ENCODE measurements at regions not wholly inside any gene's neighbourhood (a gene's known extent, or its start where the extent isn't known, plus 50 kb on each side); places are given as distances from the start of the nearest gene placed in this dataset.

- Histone ChIP-seq H3K4me1 (replicated peaks; ENCODE audit: insufficient read depth) (no peaks in the 10 kb centered on the region), H3K9me2 (ENCODE audit: insufficient read depth) (no peaks in the 10 kb centered on the region), H3K9me3 (ENCODE audit: insufficient read depth, low read depth) (no peaks in the 10 kb centered on the region), H3K36me3 (ENCODE audit: low read depth) (no peaks in the 10 kb centered on the region), H3K27me3 (ENCODE audit: insufficient read depth, low read depth) (no peaks in the 10 kb centered on the region), H3K4me3 (no peak overlapping the region), H3K27ac (no peak overlapping the region), H3F3A (ENCODE audit: insufficient read depth, low read depth) (no peaks in the 10 kb centered on the region), H3K79me2 (ENCODE audit: low read depth) (no peaks in the 10 kb centered on the region), H2AFZ (no peak overlapping the region), H4K20me1 (ENCODE audit: insufficient read depth) (no peaks in the 10 kb centered on the region), H3K4me2 (no peak overlapping the region)
- BruUV-seq (replicated peaks), result no TSS peak
- ChIA-PET CTCF (no interaction called here), POLR2A (ENCODE audit: unreplicated experiment) (no interaction called here)
- TF ChIP-seq EZH2 (IDR thresholded peaks at IDR 0.05; ENCODE audit: low read depth), result no peak
- TF ChIP-seq, protein P1, sequence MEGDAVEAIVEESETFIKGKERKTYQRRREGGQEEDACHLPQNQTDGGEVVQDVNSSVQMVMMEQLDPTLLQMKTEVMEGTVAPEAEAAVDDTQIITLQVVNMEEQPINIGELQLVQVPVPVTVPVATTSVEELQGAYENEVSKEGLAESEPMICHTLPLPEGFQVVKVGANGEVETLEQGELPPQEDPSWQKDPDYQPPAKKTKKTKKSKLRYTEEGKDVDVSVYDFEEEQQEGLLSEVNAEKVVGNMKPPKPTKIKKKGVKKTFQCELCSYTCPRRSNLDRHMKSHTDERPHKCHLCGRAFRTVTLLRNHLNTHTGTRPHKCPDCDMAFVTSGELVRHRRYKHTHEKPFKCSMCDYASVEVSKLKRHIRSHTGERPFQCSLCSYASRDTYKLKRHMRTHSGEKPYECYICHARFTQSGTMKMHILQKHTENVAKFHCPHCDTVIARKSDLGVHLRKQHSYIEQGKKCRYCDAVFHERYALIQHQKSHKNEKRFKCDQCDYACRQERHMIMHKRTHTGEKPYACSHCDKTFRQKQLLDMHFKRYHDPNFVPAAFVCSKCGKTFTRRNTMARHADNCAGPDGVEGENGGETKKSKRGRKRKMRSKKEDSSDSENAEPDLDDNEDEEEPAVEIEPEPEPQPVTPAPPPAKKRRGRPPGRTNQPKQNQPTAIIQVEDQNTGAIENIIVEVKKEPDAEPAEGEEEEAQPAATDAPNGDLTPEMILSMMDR (conservative IDR thresholded peaks at IDR 0.05), result no peak
- DNase-seq, result no peak
- intact Hi-C loops (cut with micrococcal nuclease; ENCODE audit: unreplicated experiment), result no loop called here
These were observed 135.7 kb downstream of the AASDH start for GRCh38 chr4:56251556-56251955.

DNA sequence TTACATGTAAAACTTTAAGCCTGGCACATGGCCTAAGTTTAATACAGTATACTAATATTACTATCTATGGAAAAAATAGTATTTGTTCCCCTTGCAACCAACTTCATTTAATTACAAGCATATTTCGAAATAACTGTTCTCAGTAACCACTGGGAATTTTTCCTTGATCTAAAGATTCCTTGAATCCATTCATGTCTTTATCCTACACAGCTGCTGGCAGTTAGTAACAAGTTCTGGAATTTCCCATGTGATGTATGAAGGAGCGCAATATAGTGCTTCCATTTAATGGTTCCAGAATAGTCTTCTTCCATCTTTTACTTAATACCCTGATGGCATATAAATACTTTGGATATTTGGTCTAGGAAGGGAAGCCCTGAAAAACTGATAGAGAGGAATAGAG, 136.5 kb downstream of the AASDH start:
- H3K9me3 ChIP-seq (ENCODE audit: insufficient read depth, low read depth), result no peaks in the 10 kb centered on the region
- no peaks in the 10 kb centered on the region for H3K79me2 ChIP-seq (ENCODE audit: low read depth)
- H3F3A ChIP-seq (ENCODE audit: insufficient read depth, low read depth), result no peaks in the 10 kb centered on the region
- no peak for DNase-seq
- ChIA-PET POLR2A (ENCODE audit: unreplicated experiment) (no interaction called here), CTCF (no interaction called here)
- H3K4me3 ChIP-seq, result no peak overlapping the region
- no peak for TF ChIP-seq EZH2 (IDR thresholded peaks at IDR 0.05; ENCODE audit: low read depth)
- TF ChIP-seq, protein P1 (conservative IDR thresholded peaks at IDR 0.05), result no peak
- no peaks in the 10 kb centered on the region for H3K36me3 ChIP-seq (ENCODE audit: low read depth)
- no peaks in the 10 kb centered on the region for H3K4me1 ChIP-seq (replicated peaks; ENCODE audit: insufficient read depth)
- H2AFZ ChIP-seq, result no peak overlapping the region
- no peaks in the 10 kb centered on the region for H4K20me1 ChIP-seq (ENCODE audit: insufficient read depth)
- no peak overlapping the region for H3K4me2 ChIP-seq
- H3K27me3 ChIP-seq (ENCODE audit: insufficient read depth, low read depth), result no peaks in the 10 kb centered on the region
- no peak overlapping the region for H3K27ac ChIP-seq
- intact Hi-C loops (cut with micrococcal nuclease; ENCODE audit: unreplicated experiment), result no loop called here
- BruUV-seq (replicated peaks), result no TSS peak
- no peaks in the 10 kb centered on the region for H3K9me2 ChIP-seq (ENCODE audit: insufficient read depth)

- intact Hi-C loops (cut with micrococcal nuclease; ENCODE audit: unreplicated experiment), result no loop called here
- ChIA-PET CTCF (no interaction called here), POLR2A (ENCODE audit: unreplicated experiment) (no interaction called here)
- Histone ChIP-seq H3K36me3 (ENCODE audit: low read depth) (no peaks in the 10 kb centered on the region), H3K27me3 (ENCODE audit: insufficient read depth, low read depth) (no peaks in the 10 kb centered on the region), H3F3A (ENCODE audit: insufficient read depth, low read depth) (no peaks in the 10 kb centered on the region), H2AFZ (no peak overlapping the region), H3K4me1 (replicated peaks; ENCODE audit: insufficient read depth) (no peaks in the 10 kb centered on the region), H3K4me2 (no peak overlapping the region), H3K27ac (no peak overlapping the region), H3K9me3 (ENCODE audit: insufficient read depth, low read depth) (no peaks in the 10 kb centered on the region), H3K9me2 (ENCODE audit: insufficient read depth) (no peaks in the 10 kb centered on the region), H4K20me1 (ENCODE audit: insufficient read depth) (no peaks in the 10 kb centered on the region), H3K79me2 (ENCODE audit: low read depth) (no peaks in the 10 kb centered on the region), H3K4me3 (no peak overlapping the region)
- no peak for DNase-seq
- no peak for TF ChIP-seq EZH2 (IDR thresholded peaks at IDR 0.05; ENCODE audit: low read depth)
- TF ChIP-seq, protein P1 (conservative IDR thresholded peaks at IDR 0.05), result no peak
- BruUV-seq (replicated peaks), result no TSS peak
These were observed 139.6 kb downstream of the AASDH start for GRCh38 chr4:56247646-56248045.
